ENCODE measurements at regions not wholly inside any gene's neighbourhood (a gene's known extent, or its start where the extent isn't known, plus 50 kb on each side); places are given as distances from the start of the nearest gene placed in this dataset.
"Not testable (repeated sequence)": the region's sequence is repeated elsewhere in the genome, so short reads cannot be mapped to it uniquely, and the experiment has no call there.

GRCh38 chr10:77740396-77740795 is 102.8 kb upstream of the KCNMA1 start:
- DNase-seq (ENCODE audit: low spot score) = not testable (repeated sequence)

GRCh38 chr10:77738496-77739158 is 101.0 kb upstream of the KCNMA1 start:
- no peak for DNase-seq (ENCODE audit: low spot score)

- DNase-seq (ENCODE audit: low spot score) = peak; percentile 82
Measured at GRCh38 chr10:77737608-77738007, 100.0 kb upstream of the KCNMA1 start.

GRCh38 chr10:77735136-77735535 is 97.5 kb upstream of the KCNMA1 start:
- not testable (repeated sequence) for DNase-seq (ENCODE audit: low spot score)

GRCh38 chr10:77732213-77733003 is 94.8 kb upstream of the KCNMA1 start:
- no peak for DNase-seq (ENCODE audit: low spot score)

GRCh38 chr10:77727481-77727880 is 89.9 kb upstream of the KCNMA1 start:
- DNase-seq (ENCODE audit: low spot score) = no peak

GRCh38 chr10:77726732-77727131 is 89.1 kb upstream of the KCNMA1 start:
- DNase-seq (ENCODE audit: low spot score) = no peak

GRCh38 chr10:77726301-77726700 is 88.7 kb upstream of the KCNMA1 start:
- DNase-seq (ENCODE audit: low spot score) = no peak

- DNase-seq (ENCODE audit: low spot score) = no peak
Measured at GRCh38 chr10:77724820-77725219, 87.2 kb upstream of the KCNMA1 start.

GRCh38 chr10:77723376-77723775 is 85.8 kb upstream of the KCNMA1 start:
- DNase-seq (ENCODE audit: low spot score) = no peak

GRCh38 chr10:77722956-77723355 is 85.3 kb upstream of the KCNMA1 start:
- peak; percentile 32 for DNase-seq (ENCODE audit: low spot score)

GRCh38 chr10:77721815-77722214 is 84.2 kb upstream of the KCNMA1 start:
- DNase-seq (ENCODE audit: low spot score) = no peak

- no peak for DNase-seq (ENCODE audit: low spot score)
Measured at GRCh38 chr10:77718957-77719356, 81.3 kb upstream of the KCNMA1 start.

- DNase-seq (ENCODE audit: low spot score) = not testable (repeated sequence)
Measured at GRCh38 chr10:77718312-77718711, 80.7 kb upstream of the KCNMA1 start.

GRCh38 chr10:77717336-77717735 is 79.7 kb upstream of the KCNMA1 start:
- DNase-seq (ENCODE audit: low spot score) = no peak

- no peak for DNase-seq (ENCODE audit: low spot score)
Measured at GRCh38 chr10:77716458-77717317, 79.1 kb upstream of the KCNMA1 start.

- DNase-seq (ENCODE audit: low spot score) = no peak
Measured at GRCh38 chr10:77715536-77715935, 77.9 kb upstream of the KCNMA1 start.

GRCh38 chr10:77715088-77715487 is 77.5 kb upstream of the KCNMA1 start:
- no peak for DNase-seq (ENCODE audit: low spot score)

GRCh38 chr10:77713521-77714280 is 76.1 kb upstream of the KCNMA1 start:
- peak; percentile 35 for DNase-seq (ENCODE audit: low spot score)

GRCh38 chr10:77712207-77712606 is 74.6 kb upstream of the KCNMA1 start:
- no peak for DNase-seq (ENCODE audit: low spot score)

GRCh38 chr10:77711683-77712049 is 74.1 kb upstream of the KCNMA1 start:
- no peak for DNase-seq (ENCODE audit: low spot score)

Measured in GM03348 (cell line).